HG03039 (cell line): ENCODE measurements at regions not wholly inside any gene's neighbourhood (a gene's known extent, or its start where the extent isn't known, plus 50 kb on each side); places are given as distances from the start of the nearest gene placed in this dataset.

Experiments used
- ATAC-seq: cut with Tn5 transposase; IDR thresholded peaks from one replicate; pipeline ENCODE4 v1.9.1; 2021; ENCODE audit warnings: mild to moderate bottlenecking, moderate library complexity; ENCODE audit not compliant: unreplicated experiment

DNA sequence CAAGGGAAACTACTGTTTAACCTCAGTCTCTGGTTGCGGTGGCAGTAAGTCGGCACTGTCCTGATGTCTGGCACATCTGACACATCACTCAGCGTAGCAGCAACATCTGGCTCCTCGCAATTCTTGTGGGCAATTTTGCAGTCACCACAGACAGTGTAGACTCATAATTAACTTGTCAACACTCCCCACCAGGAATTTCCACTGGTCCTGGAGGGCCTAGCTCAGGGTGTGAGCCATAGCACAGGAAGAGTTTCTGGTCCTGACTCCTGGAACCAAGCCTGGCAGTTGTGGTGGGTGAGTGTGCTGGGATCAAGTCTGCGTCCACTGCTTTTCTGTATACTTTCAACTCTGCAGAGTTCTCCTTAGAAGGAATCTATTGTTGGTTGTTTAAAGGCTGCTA, 209.7 kb downstream of the SNX19 start:
- ATAC-seq, result no peak

DNA sequence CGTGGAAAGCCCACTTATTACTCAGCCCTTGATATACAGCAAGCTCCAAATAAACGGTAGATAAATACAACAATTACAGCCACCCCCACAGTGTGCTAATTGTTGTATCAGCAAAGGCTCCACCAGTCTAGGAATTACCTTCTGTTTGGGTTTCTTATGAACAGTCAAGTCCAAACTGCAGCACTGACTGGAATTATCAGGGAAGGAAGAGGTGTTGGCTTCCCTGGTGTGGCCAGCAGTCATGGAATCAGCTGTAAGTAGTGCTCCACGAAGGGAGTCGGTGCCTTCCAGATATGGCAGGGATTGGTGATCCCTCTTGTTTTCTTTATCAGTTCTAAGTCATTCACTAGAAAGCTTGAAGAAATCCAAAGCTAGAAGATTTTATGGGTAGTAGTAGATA, 209.1 kb downstream of the SNX19 start:
- ATAC-seq, result no peak

- no peak for ATAC-seq
Measured at GRCh38 chr11:130709531-130709930, 206.7 kb downstream of the SNX19 start.

DNA sequence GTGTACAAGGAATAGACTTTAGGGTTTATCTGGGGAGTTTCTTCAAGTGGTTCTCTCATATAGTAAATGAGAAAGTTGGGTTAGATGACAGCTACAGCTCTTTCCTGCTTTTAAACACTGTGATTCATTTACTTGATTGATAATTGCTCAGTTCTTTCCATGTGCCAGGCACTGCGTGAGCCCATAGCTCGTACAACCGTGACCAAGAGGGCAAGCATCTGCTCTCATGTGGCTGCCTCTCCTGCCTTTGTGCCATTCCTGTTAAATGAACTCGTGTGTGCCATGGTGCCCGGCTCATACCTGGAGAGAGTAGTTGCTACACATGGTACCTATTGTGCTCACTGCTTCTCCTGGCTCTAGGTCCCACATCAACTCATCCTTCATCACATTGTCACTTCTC, 206.3 kb downstream of the SNX19 start:
- ATAC-seq, result no peak

GRCh38 chr11:130710497-130711012, 205.7 kb downstream of the SNX19 start:
- no peak for ATAC-seq

- ATAC-seq, result no peak
Measured at GRCh38 chr11:130711193-130711592, 205.1 kb downstream of the SNX19 start.

DNA sequence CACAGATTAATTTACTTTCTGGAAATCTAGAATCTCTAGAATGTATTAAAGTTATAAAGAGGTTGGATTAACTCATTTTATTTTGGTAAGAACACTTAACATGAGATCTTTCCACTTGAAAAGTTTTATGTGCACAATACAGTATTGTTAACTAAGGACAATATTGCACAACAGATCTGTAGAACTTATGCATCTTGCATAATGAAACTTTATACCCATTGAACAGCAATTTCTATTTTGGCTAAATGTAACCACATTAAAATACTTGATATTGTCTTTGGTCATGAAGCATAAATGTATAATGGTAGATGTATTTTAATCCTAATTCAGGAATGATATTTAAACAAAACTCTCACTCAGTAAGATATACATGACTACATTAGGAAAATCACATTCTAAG, 203.8 kb downstream of the SNX19 start:
- ATAC-seq, result no peak

- ATAC-seq, result no peak
Measured at GRCh38 chr11:130715085-130715876, 201.0 kb downstream of the SNX19 start.

- no peak for ATAC-seq
Measured at GRCh38 chr11:130715877-130716220, 200.4 kb downstream of the SNX19 start.

GRCh38 chr11:130718120-130718519, 198.2 kb downstream of the SNX19 start:
- ATAC-seq, result no peak

GRCh38 chr11:130719220-130719915, 196.9 kb downstream of the SNX19 start:
- ATAC-seq, result no peak

- no peak for ATAC-seq
Measured at GRCh38 chr11:130720232-130721022, 195.9 kb downstream of the SNX19 start.

DNA sequence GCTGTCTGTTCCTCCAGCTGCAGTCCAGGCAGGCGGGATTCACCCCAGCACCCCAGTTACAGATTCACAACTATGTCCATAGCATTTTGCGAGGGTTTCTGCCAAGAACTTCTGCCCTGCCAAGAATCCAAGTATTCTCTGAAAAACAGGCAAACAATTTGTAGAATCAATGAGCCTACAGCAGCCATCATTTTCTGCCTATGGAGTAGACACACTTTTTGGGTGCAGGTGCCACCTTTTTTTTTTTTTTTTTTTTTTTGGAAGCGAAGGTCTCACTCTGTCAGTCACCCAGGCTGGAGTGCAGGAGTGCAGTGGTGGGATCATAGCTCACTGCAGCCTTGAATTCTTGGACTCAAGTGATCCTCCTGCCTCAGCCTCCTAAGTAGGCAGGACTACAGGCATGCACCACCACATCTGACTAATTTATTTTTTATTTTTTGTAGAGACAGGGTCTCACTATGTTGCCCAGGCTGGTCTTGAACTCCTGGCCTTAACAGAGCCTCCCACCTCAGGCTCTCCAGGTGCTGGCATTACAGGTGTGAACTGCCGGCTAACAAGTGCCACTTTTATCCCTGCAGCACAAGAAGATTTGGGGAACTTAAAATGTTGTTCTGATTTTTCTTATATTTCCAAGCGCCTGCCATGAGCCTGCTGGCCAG, 195.1 kb downstream of the SNX19 start:
- ATAC-seq, result no peak

DNA sequence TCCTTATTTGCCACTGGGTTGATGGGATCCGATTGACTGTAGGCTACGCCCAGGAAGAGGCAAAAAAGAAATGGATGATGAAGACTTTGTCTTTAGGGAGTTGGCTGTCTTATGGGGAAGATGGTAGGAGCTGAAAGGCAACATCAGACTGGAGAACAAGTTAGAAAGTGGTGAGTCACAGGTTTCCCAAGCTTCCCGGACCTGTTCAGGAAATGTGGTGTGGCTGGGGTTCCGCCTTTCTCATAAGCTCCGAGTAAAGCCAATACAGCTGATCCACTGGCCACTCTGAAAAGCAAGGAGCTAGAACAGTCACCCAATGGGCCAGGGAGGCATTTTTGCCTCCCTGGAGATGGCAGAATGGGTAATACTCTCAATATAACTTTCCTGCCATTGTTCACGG, 194.5 kb downstream of the SNX19 start:
- ATAC-seq, result no peak

DNA sequence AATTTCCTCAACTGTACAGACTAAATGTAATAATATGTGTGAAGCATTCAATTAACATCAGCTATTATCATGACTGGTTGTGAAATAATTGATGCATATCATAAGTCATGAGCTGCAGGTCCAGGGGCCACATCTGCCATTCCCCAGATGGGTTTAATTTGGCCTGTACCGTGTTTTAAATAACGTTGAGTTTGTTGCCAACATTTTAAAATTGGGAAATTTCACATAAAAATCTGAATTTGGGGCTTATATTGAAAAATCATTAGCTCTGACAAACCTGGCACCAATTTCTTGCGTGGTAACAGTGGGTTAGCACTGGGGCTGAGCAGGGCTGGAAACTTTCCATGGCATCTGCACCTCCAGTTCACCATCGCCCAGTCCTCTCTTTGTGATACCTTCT, 193.9 kb downstream of the SNX19 start:
- no peak for ATAC-seq

GRCh38 chr11:130725421-130726233, 190.7 kb downstream of the SNX19 start:
- no peak for ATAC-seq

DNA sequence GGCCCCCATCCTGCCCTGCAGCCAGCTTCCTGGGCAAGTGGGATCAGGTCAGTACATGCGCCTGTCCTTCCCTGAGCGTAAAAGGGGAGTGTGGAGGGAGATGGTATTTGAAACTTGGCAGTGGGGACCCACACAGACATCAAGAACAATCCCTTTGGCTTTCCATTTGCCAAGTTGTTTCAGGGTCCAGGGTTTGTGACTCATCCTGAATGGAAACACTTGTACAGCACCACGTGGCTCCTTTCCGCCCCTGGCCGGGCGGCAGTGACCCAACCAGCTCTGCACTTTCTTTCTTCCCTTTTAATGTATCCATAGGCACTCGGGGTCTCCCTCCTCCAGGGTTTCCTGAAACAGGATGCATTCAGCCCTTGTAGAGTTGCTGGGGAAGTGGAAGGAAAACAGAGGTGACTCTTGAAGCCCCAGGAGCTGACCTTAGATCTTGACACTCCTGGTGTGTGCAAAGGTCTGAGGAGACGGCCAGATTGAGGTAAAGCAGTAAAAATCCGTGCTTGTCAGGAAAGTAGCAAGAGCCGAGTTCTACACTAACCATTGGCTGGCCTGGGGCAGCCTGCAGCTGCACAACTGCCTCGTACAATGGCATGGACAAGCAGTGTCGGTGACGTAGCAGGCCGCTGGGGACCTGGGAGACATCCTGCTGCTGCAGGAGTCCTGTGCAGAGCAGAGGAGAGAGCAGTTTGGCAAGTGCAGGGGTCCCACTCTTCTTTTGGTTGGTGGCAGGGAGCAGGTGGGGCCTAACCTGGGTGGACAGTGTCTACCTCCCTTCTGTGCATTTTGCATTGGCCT, 189.8 kb downstream of the SNX19 start:
- ATAC-seq, result no peak

DNA sequence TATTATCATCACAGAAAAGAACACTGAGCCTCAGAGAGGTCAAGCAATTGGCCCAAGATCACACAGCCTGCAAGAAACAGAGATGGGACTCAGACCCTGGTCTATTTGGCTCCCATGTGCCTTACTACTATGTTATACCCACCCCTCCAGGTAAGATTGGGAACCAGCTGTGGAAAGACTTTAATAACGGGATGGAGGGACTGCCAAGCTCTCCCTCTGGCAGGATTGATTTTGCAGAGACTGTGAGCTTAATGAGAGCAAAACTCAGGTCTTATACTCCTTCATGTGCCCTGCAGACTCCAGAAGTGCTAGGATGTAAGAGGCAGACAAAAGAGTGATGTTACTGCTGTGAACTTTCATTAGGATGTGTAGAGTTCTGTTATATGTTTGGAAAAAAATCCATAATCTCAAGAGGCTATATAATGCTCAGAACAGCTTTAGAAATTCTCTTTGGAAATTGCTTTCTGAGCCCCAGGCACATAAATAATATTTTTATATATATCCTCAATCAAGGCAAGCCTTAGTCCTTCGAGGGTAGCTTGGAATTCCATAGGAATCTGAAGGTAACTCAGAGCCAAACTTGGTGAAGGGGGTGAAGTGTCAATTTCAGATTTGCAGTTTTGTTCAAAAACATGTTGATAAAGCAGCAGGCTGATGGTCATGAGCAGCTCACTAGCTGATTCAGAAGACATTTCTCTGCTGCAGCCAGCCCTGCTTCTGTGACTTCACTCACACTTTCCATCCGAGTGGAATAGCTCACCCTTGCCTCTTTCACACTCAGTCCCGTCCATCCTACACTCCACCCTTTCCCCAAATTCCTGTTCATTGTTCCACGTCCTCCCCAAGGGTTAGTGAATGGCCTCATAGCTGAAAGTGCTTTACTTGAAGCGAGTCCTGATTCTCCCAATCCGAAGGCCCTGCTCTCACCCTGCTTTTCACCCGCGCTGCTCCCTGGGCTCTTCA, 188.8 kb downstream of the SNX19 start:
- ATAC-seq, result no peak
